ENCODE measurements at regions not wholly inside any gene's neighbourhood (a gene's known extent, or its start where the extent isn't known, plus 50 kb on each side); places are given as distances from the start of the nearest gene placed in this dataset.

DNA sequence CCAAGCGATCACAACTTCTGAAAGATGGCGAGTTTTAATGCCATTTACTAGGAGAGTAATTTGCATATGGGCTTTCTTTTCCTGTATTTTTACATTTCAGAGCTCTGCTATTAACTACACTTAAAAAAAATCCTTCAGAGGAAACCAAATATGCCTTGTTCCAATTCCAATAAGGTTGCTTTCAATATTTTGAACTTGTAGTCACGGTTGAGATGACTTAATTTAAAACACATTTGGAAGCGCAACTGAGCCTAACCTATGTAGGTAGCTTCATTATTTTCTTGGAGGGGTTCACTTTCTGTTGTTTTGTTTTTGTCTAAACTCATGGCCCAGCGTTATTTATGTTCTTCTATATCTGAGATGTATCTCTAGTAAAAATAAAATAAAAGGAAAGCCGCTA is 93.4 kb downstream of the BLID start:
- Histone ChIP-seq H3K36me3 (ENCODE audit: control insufficient read depth, insufficient read depth, low read length) (no peaks in the 10 kb centered on the region), H3K4me3 (ENCODE audit: low read length) (no peak overlapping the region), H3K27me3 (ENCODE audit: insufficient read depth, low read length, poor library complexity) (no peaks in the 10 kb centered on the region), H4K5ac (ENCODE audit: low read length) (no peak overlapping the region), H3K4me2 (ENCODE audit: low read length) (no peak overlapping the region), H3K4ac (ENCODE audit: low read depth, low read length) (no peak overlapping the region), H3K27ac (ENCODE audit: low read depth, low read length) (no peak overlapping the region), H2BK120ac (ENCODE audit: low read depth, low read length) (no peak overlapping the region), H3K79me2 (ENCODE audit: control insufficient read depth, insufficient read depth, low read length) (no peaks in the 10 kb centered on the region), H3K23ac (ENCODE audit: low read length) (no peak overlapping the region), H3K9ac (ENCODE audit: low read length) (no peak overlapping the region), H3K79me1 (ENCODE audit: low read length) (no peaks in the 10 kb centered on the region), H4K8ac (ENCODE audit: low read depth, low read length) (no peak overlapping the region), H2AK5ac (ENCODE audit: low read length) (no peak overlapping the region), H3K18ac (ENCODE audit: low read length) (no peak overlapping the region), H2BK5ac (ENCODE audit: low read length) (no peak overlapping the region), H2BK15ac (replicated peaks; ENCODE audit: low read depth) (no peak overlapping the region), H3K56ac (ENCODE audit: low read length) (no peak overlapping the region), H3K4me1 (ENCODE audit: control insufficient read depth, low read depth, low read length) (no peaks in the 10 kb centered on the region)
- no CpG with 5 or more reads among the region's 6 CpGs for WGBS (ENCODE audit: extremely low coverage, insufficient coverage, low lambda C conversion rate)
- no peak for DNase-seq

DNA sequence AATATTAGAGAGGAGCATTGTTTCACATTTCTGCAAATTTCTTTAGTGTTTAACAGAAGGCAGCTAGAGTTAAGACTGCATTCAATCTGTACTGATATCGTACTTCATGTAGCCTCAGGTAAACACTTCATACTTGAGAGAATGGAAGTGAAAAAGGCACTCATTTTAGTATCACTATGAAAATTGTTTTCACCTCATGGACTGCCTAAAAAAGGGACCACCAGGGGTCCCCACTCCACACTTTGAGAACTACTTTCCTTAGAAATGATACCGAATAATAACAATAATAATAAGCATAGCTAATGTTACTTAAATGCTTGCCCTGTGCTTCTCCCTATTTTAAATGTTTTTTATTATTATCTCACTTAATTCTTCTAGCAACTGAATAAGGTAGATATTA is 95.1 kb downstream of the BLID start:
- Histone ChIP-seq H3K79me1 (ENCODE audit: low read length) (no peaks in the 10 kb centered on the region), H2BK15ac (replicated peaks; ENCODE audit: low read depth) (no peak overlapping the region), H3K18ac (ENCODE audit: low read length) (no peak overlapping the region), H4K5ac (ENCODE audit: low read length) (no peak overlapping the region), H4K8ac (ENCODE audit: low read depth, low read length) (no peak overlapping the region), H3K4me2 (ENCODE audit: low read length) (no peak overlapping the region), H3K4ac (ENCODE audit: low read depth, low read length) (no peak overlapping the region), H3K27ac (ENCODE audit: low read depth, low read length) (no peak overlapping the region), H2BK120ac (ENCODE audit: low read depth, low read length) (no peak overlapping the region), H3K56ac (ENCODE audit: low read length) (no peak overlapping the region), H3K23ac (ENCODE audit: low read length) (no peak overlapping the region), H2BK5ac (ENCODE audit: low read length) (no peak overlapping the region), H3K9ac (ENCODE audit: low read length) (no peak overlapping the region), H3K4me1 (ENCODE audit: control insufficient read depth, low read depth, low read length) (no peaks in the 10 kb centered on the region), H3K36me3 (ENCODE audit: control insufficient read depth, insufficient read depth, low read length) (no peaks in the 10 kb centered on the region), H3K79me2 (ENCODE audit: control insufficient read depth, insufficient read depth, low read length) (no peaks in the 10 kb centered on the region), H3K4me3 (ENCODE audit: low read length) (no peak overlapping the region), H2AK5ac (ENCODE audit: low read length) (no peak overlapping the region), H3K27me3 (ENCODE audit: insufficient read depth, low read length, poor library complexity) (no peaks in the 10 kb centered on the region)
- WGBS (ENCODE audit: extremely low coverage, insufficient coverage, low lambda C conversion rate) = no CpG with 5 or more reads among the region's 2 CpGs
- no peak for DNase-seq

DNA sequence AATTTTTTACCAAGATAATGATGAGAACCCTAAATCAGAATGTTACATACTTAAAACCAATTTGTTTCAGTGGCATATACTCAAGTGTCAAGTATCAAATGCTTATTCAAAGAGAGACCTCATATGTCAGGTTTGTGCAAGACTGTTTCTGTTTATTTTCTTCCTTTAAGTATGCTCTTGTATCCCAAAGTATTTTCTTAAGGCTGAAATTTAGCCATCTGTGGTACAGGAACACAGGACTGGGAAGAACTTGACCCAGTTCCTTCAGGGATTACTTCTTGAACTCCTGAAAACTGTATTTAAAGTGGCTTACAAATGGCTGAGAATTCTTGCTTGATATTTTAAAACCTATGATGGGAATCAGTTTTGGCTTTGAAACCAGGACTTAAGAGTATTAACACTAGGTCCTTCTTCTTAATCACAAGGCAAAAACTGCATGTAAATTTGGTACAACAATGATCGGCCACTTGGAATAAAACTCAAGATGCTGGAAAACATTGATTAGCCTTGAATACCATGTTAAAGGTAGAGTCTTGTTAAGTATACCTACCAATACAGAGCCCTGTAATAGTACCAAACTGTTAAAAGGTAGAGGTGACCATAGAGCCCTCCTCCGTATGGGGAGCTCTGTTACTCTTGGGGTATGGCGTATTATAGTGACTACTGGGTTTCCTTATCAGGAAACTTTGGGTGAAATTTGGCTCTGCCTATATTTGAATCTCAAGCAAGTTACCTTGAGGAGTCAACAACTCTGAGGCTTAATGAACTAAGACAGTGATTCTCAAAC is 95.9 kb downstream of the BLID start:
- no peak overlapping the region for H3K56ac ChIP-seq (ENCODE audit: low read length)
- H2BK5ac ChIP-seq (ENCODE audit: low read length) = no peak overlapping the region
- no peaks in the 10 kb centered on the region for H3K27me3 ChIP-seq (ENCODE audit: insufficient read depth, low read length, poor library complexity)
- no peak overlapping the region for H3K23ac ChIP-seq (ENCODE audit: low read length)
- H4K8ac ChIP-seq (ENCODE audit: low read depth, low read length) = no peak overlapping the region
- no peak for DNase-seq
- H3K4me1 ChIP-seq (ENCODE audit: control insufficient read depth, low read depth, low read length) = no peaks in the 10 kb centered on the region
- no peak overlapping the region for H3K9ac ChIP-seq (ENCODE audit: low read length)
- no peak overlapping the region for H2AK5ac ChIP-seq (ENCODE audit: low read length)
- no CpG with 5 or more reads among the region's 3 CpGs for WGBS (ENCODE audit: extremely low coverage, insufficient coverage, low lambda C conversion rate)
- no peak overlapping the region for H2BK120ac ChIP-seq (ENCODE audit: low read depth, low read length)
- no peaks in the 10 kb centered on the region for H3K36me3 ChIP-seq (ENCODE audit: control insufficient read depth, insufficient read depth, low read length)
- H3K4me2 ChIP-seq (ENCODE audit: low read length) = no peak overlapping the region
- H4K5ac ChIP-seq (ENCODE audit: low read length) = no peak overlapping the region
- no peaks in the 10 kb centered on the region for H3K79me1 ChIP-seq (ENCODE audit: low read length)
- H2BK15ac ChIP-seq (replicated peaks; ENCODE audit: low read depth) = no peak overlapping the region
- H3K79me2 ChIP-seq (ENCODE audit: control insufficient read depth, insufficient read depth, low read length) = no peaks in the 10 kb centered on the region
- H3K4ac ChIP-seq (ENCODE audit: low read depth, low read length) = no peak overlapping the region
- H3K4me3 ChIP-seq (ENCODE audit: low read length) = no peak overlapping the region
- H3K27ac ChIP-seq (ENCODE audit: low read depth, low read length) = no peak overlapping the region
- no peak overlapping the region for H3K18ac ChIP-seq (ENCODE audit: low read length)

DNA sequence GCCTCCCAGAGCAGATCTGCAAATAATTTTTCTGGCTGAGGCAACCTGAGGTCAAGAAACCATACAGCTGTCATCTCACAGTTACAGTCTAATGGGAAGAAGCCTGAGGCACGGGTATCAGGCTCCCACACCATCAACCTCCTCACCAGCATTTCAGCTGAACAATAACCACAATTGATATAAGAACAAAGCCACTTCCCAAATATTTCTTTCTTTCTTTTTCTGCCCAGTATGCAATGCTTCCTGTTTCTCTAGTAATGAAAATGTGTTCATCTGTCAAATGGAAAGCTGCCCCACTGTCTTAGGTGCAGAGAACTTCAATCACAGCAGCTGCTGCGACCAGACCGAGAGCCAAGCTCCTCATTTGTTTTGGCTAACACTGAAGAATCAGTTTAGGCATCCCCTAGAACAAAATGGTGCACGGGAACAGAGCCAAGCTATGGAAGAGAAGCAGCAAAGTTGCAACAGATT is 108.4 kb downstream of the BLID start:
- no peak overlapping the region for H4K5ac ChIP-seq (ENCODE audit: low read length)
- H3K4me2 ChIP-seq (ENCODE audit: low read length) = no peak overlapping the region
- no peak overlapping the region for H2BK120ac ChIP-seq (ENCODE audit: low read depth, low read length)
- H3K27me3 ChIP-seq (ENCODE audit: insufficient read depth, low read length, poor library complexity) = no peaks in the 10 kb centered on the region
- no peaks in the 10 kb centered on the region for H3K4me1 ChIP-seq (ENCODE audit: control insufficient read depth, low read depth, low read length)
- H2BK5ac ChIP-seq (ENCODE audit: low read length) = no peak overlapping the region
- H3K79me1 ChIP-seq (ENCODE audit: low read length) = no peaks in the 10 kb centered on the region
- no peak overlapping the region for H2BK15ac ChIP-seq (replicated peaks; ENCODE audit: low read depth)
- H3K9ac ChIP-seq (ENCODE audit: low read length) = no peak overlapping the region
- H3K36me3 ChIP-seq (ENCODE audit: control insufficient read depth, insufficient read depth, low read length) = no peaks in the 10 kb centered on the region
- H2AK5ac ChIP-seq (ENCODE audit: low read length) = no peak overlapping the region
- H3K27ac ChIP-seq (ENCODE audit: low read depth, low read length) = no peak overlapping the region
- no CpG with 5 or more reads among the region's 4 CpGs for WGBS (ENCODE audit: extremely low coverage, insufficient coverage, low lambda C conversion rate)
- H3K4me3 ChIP-seq (ENCODE audit: low read length) = no peak overlapping the region
- H3K23ac ChIP-seq (ENCODE audit: low read length) = no peak overlapping the region
- no peak for DNase-seq
- H3K4ac ChIP-seq (ENCODE audit: low read depth, low read length) = no peak overlapping the region
- no peak overlapping the region for H3K56ac ChIP-seq (ENCODE audit: low read length)
- no peaks in the 10 kb centered on the region for H3K79me2 ChIP-seq (ENCODE audit: control insufficient read depth, insufficient read depth, low read length)
- no peak overlapping the region for H3K18ac ChIP-seq (ENCODE audit: low read length)
- H4K8ac ChIP-seq (ENCODE audit: low read depth, low read length) = no peak overlapping the region

DNA sequence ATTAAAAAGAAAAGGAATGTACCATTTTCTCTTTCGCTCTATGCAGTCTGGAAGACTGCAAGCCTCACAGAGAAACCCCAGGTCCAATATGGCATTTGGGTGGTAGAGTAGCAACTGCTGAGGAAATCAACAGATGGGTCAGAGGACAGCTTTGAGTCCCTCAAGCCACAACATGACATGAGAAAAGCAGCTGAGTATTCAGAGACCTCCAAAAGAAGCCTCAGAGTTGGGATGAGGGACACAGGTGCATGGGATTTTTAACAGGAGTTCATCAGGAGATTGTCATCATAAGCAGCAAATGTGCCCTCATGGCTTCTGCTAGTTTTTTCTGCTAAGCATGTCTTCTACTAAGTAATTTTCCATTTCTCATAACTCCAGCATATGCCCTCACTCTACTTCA is 111.6 kb downstream of the BLID start:
- no peak overlapping the region for H3K4me3 ChIP-seq (ENCODE audit: low read length)
- H2AK5ac ChIP-seq (ENCODE audit: low read length) = no peak overlapping the region
- H2BK120ac ChIP-seq (ENCODE audit: low read depth, low read length) = no peak overlapping the region
- H3K23ac ChIP-seq (ENCODE audit: low read length) = no peak overlapping the region
- H3K9ac ChIP-seq (ENCODE audit: low read length) = no peak overlapping the region
- no peak overlapping the region for H3K4ac ChIP-seq (ENCODE audit: low read depth, low read length)
- no peak overlapping the region for H2BK15ac ChIP-seq (replicated peaks; ENCODE audit: low read depth)
- H3K79me2 ChIP-seq (ENCODE audit: control insufficient read depth, insufficient read depth, low read length) = no peaks in the 10 kb centered on the region
- no peak overlapping the region for H3K56ac ChIP-seq (ENCODE audit: low read length)
- H2BK5ac ChIP-seq (ENCODE audit: low read length) = no peak overlapping the region
- no peak overlapping the region for H4K8ac ChIP-seq (ENCODE audit: low read depth, low read length)
- H3K27me3 ChIP-seq (ENCODE audit: insufficient read depth, low read length, poor library complexity) = no peaks in the 10 kb centered on the region
- WGBS (ENCODE audit: extremely low coverage, insufficient coverage, low lambda C conversion rate) = no CpG with 5 or more reads among the region's 1 CpG
- no peak overlapping the region for H3K4me2 ChIP-seq (ENCODE audit: low read length)
- H3K27ac ChIP-seq (ENCODE audit: low read depth, low read length) = no peak overlapping the region
- H3K4me1 ChIP-seq (ENCODE audit: control insufficient read depth, low read depth, low read length) = no peaks in the 10 kb centered on the region
- H3K18ac ChIP-seq (ENCODE audit: low read length) = no peak overlapping the region
- H3K79me1 ChIP-seq (ENCODE audit: low read length) = no peaks in the 10 kb centered on the region
- no peak overlapping the region for H4K5ac ChIP-seq (ENCODE audit: low read length)
- H3K36me3 ChIP-seq (ENCODE audit: control insufficient read depth, insufficient read depth, low read length) = no peaks in the 10 kb centered on the region
- no peak for DNase-seq

DNA sequence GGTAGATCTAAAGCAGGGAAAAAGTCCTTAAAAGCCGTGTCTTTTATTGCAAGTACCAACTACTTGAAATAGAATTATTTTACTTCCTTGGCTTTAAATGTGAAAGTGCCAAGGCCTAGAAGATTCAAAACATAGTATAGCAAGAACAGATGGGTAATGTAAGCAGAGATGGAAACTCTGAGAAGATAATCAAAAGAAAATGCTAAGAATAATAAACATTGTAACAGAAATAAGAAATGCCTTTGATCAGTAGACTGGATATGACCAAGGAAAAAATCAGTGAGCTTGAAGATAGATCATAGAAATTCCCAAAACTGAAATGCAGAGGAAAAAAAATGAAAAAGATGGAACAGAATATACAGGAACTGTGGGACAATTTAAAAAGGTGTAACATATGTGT is 113.1 kb downstream of the BLID start:
- no peaks in the 10 kb centered on the region for H3K27me3 ChIP-seq (ENCODE audit: insufficient read depth, low read length, poor library complexity)
- no peaks in the 10 kb centered on the region for H3K36me3 ChIP-seq (ENCODE audit: control insufficient read depth, insufficient read depth, low read length)
- H4K8ac ChIP-seq (ENCODE audit: low read depth, low read length) = no peak overlapping the region
- H3K4ac ChIP-seq (ENCODE audit: low read depth, low read length) = no peak overlapping the region
- H3K27ac ChIP-seq (ENCODE audit: low read depth, low read length) = no peak overlapping the region
- H2BK120ac ChIP-seq (ENCODE audit: low read depth, low read length) = no peak overlapping the region
- H2AK5ac ChIP-seq (ENCODE audit: low read length) = no peak overlapping the region
- no peak overlapping the region for H3K4me3 ChIP-seq (ENCODE audit: low read length)
- H3K23ac ChIP-seq (ENCODE audit: low read length) = no peak overlapping the region
- no peak overlapping the region for H4K5ac ChIP-seq (ENCODE audit: low read length)
- no peaks in the 10 kb centered on the region for H3K79me1 ChIP-seq (ENCODE audit: low read length)
- no peaks in the 10 kb centered on the region for H3K79me2 ChIP-seq (ENCODE audit: control insufficient read depth, insufficient read depth, low read length)
- no peak overlapping the region for H2BK5ac ChIP-seq (ENCODE audit: low read length)
- H3K9ac ChIP-seq (ENCODE audit: low read length) = no peak overlapping the region
- no peak overlapping the region for H2BK15ac ChIP-seq (replicated peaks; ENCODE audit: low read depth)
- no peak overlapping the region for H3K18ac ChIP-seq (ENCODE audit: low read length)
- DNase-seq = no peak
- WGBS (ENCODE audit: extremely low coverage, insufficient coverage, low lambda C conversion rate) = no CpG with 5 or more reads among the region's 1 CpG
- no peak overlapping the region for H3K4me2 ChIP-seq (ENCODE audit: low read length)
- H3K4me1 ChIP-seq (ENCODE audit: control insufficient read depth, low read depth, low read length) = no peaks in the 10 kb centered on the region
- no peak overlapping the region for H3K56ac ChIP-seq (ENCODE audit: low read length)
